Psoas muscle (tissue), 7 donors: ENCODE measurements at regions not wholly inside any gene's neighbourhood (a gene's known extent, or its start where the extent isn't known, plus 50 kb on each side); places are given as distances from the start of the nearest gene placed in this dataset.

ENCODE experiments used
- ATAC-seq, 4 donors: fragments of 200-7000 bp; cut with Tn5 transposase; one replicate each; pipeline ENCODE4 v1.9.1; 2020; ENCODE audit warnings: moderate library complexity in 3 of 4, mild to moderate bottlenecking in 2 of 4
- DNase-seq, 2 donors: peaks; one replicate each; pipeline ENCODE4 v3.0.0-alpha.2; 2020
- H3K27ac ChIP-seq: fragments of 200-600 bp; one replicate; pipeline ENCODE4 v1.8.0; 2022
- H3K27me3 ChIP-seq, 3 donors: fragments of 200-600 bp in 1 of 3; one replicate each; pipeline versions ENCODE4 v1.6.1 to v1.8.0; 2013 to 2022; ENCODE audit warnings: low read length in 2 of 3, mild to moderate bottlenecking in 2 of 3, moderate library complexity in 1 of 3; ENCODE audit not compliant: insufficient read depth in 3 of 3
- H3K36me3 ChIP-seq, 2 donors: fragments of 200-600 bp in 1 of 2; one replicate each; pipeline versions ENCODE4 v1.6.1 to v1.8.0; 2013 to 2022; ENCODE audit warnings: low read depth in 1 of 2, mild to moderate bottlenecking in 1 of 2, moderate library complexity in 1 of 2; ENCODE audit not compliant: insufficient read depth in 1 of 2
- H3K4me1 ChIP-seq: fragments of 200-600 bp; one replicate; pipeline ENCODE4 v1.8.0; 2022
- H3K4me3 ChIP-seq: fragments of 200-600 bp; one replicate; pipeline ENCODE4 v1.8.0; 2022; ENCODE audit warnings: mild to moderate bottlenecking
- H3K9me3 ChIP-seq: fragments of 200-600 bp; one replicate; pipeline ENCODE4 v1.8.0; 2022
- CTCF ChIP-seq: fragments of 200-600 bp; IDR thresholded peaks from one replicate; pipeline ENCODE4 v1.8.0; 2022; ENCODE audit warnings: antibody characterized with exemption
- WGBS, 3 donors: extraction: QIAGEN DNeasy Blood & Tissue Kit; methylation state at CpG; one replicate each; pipeline versions ENCODE4 v1.1.6 to v1.1.7; 2013; 5-methylcytosine and 5-hydroxymethylcytosine counted together
- intact Hi-C, 2 donors: fragments of 100-400 bp; cut with DNase I; formaldehyde crosslinking; loops; one replicate each; pipeline versions ENCODE4 v1.11.0 to v1.14.2; 2022
- donor health status: healthy with polysubstance abuse.
- donor health status: DM: no; HTN: no; CAD: no; lungs with moderate emphysema.
- donor health status: Bipolar disorder and iron deficiency.
- donor health status: healthy.
- donor health status: DM: yes; HTN: yes; CAD: no.
- donor health status: DM: no; HTN: no; CAD: no.
- donor health status: DM: yes; HTN: yes; CAD: no.

- ATAC-seq (no peak), DNase-seq (no peak)
- WGBS, 3 donors: 72 to 82% (median 77%) methylated on average over 10 of the region's 10 CpGs
- intact Hi-C loops: loop anchor here in 1 of 2 donors (10.0 kb wide), 1 partner anchor 84 kb away; no protein-coding TSS in a partner anchor
- no peak for TF ChIP-seq CTCF
- Histone ChIP-seq H3K36me3 (no peaks in the 10 kb centered on the region), H3K9me3 (no peaks in the 10 kb centered on the region), H3K27me3 (peaks cover 0 to 3% (median 0%) of the 10 kb centered on the region in 3 donors), H3K4me1 (no peaks in the 10 kb centered on the region), H3K4me3 (no peak overlapping the region), H3K27ac (no peak overlapping the region)
Observed at GRCh38 chr11:134758342-134758931, 346.4 kb upstream of the B3GAT1 start.

GRCh38 chr11:134757633-134758032, 345.6 kb upstream of the B3GAT1 start:
- no peak overlapping the region for H3K4me3 ChIP-seq
- no peaks in the 10 kb centered on the region for H3K36me3 ChIP-seq
- intact Hi-C loops: loop anchor here in 1 of 2 donors (10.0 kb wide), 1 partner anchor 83 kb away; no protein-coding TSS in a partner anchor
- TF ChIP-seq CTCF: no peak
- no peak overlapping the region for H3K27ac ChIP-seq
- WGBS, 3 donors: 66 to 77% (median 71%) methylated on average over 3 of the region's 3 CpGs
- no peak for DNase-seq
- H3K9me3 ChIP-seq: no peaks in the 10 kb centered on the region
- no peak for ATAC-seq
- H3K27me3 ChIP-seq: peaks cover 0 to 3% (median 0%) of the 10 kb centered on the region in 3 donors
- H3K4me1 ChIP-seq: no peaks in the 10 kb centered on the region

GRCh38 chr11:134756811-134757540, 344.9 kb upstream of the B3GAT1 start:
- no peak overlapping the region for H3K27ac ChIP-seq
- DNase-seq: no peak
- H3K9me3 ChIP-seq: no peaks in the 10 kb centered on the region
- no peak for TF ChIP-seq CTCF
- peaks cover 0 to 3% (median 0%) of the 10 kb centered on the region in 3 donors for H3K27me3 ChIP-seq
- ATAC-seq: no peak
- no peaks in the 10 kb centered on the region for H3K4me1 ChIP-seq
- intact Hi-C loops: loop anchor here in 1 of 2 donors (10.0 kb wide), 1 partner anchor 82 kb away; no protein-coding TSS in a partner anchor
- H3K36me3 ChIP-seq: no peaks in the 10 kb centered on the region
- 63 to 74% (median 71%) methylated on average over 9 of the region's 9 CpGs for WGBS, 3 donors
- H3K4me3 ChIP-seq: no peak overlapping the region

GRCh38 chr11:134755535-134755934, 343.5 kb upstream of the B3GAT1 start:
- H3K27me3 ChIP-seq: peaks cover 0 to 3% (median 0%) of the 10 kb centered on the region in 3 donors
- 76 to 90% (median 80%) methylated on average over 10 of the region's 10 CpGs for WGBS, 3 donors
- intact Hi-C loops: loop anchor here in 1 of 2 donors (10.0 kb wide), 1 partner anchor 81 kb away; no protein-coding TSS in a partner anchor

More at GRCh38 chr11:134755535-134755934, 343.5 kb upstream of the B3GAT1 start:
- ATAC-seq: no peak
- Histone ChIP-seq H3K9me3 (no peaks in the 10 kb centered on the region), H3K36me3 (no peaks in the 10 kb centered on the region), H3K4me3 (no peak overlapping the region), H3K4me1 (no peaks in the 10 kb centered on the region), H3K27ac (no peak overlapping the region)
- no peak for TF ChIP-seq CTCF
- no peak for DNase-seq
